ENCODE measurements at regions not wholly inside any gene's neighbourhood (a gene's known extent, or its start where the extent isn't known, plus 50 kb on each side); places are given as distances from the start of the nearest gene placed in this dataset.
"Not testable (repeated sequence)": the region's sequence is repeated elsewhere in the genome, so short reads cannot be mapped to it uniquely, and the experiment has no call there.

DNA sequence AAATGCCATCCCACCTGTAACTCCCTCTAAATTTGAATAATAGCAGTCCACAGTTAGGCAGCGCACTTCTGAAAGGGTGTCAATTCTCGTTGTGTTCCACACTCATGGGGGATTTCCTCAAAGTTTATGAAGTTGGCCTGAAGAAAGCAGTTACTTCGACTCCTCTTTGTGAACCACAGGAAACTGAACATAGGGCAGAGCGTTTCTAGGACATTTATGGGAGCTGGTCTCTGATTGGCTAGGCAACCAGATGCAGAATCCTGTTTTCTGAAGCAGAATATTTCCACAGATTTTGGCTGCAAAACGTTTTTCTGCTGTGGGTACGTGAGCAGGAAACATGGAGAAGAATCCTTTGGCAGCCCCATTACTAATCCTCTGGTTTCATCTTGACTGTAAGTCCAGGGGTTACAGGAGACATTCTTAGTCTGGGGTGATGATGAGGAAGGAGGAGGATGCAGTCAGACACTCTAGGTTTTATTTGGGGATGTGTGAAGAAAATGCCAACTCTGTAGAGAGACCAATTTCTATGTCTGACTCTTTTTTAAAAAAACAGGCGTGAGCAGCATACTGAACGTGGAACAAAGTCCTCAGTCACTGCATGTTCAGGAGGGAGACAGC lies 431.5 kb upstream of the OR4E1 start:
- no peak for DNase-seq (ENCODE audit: low spot score)

DNA sequence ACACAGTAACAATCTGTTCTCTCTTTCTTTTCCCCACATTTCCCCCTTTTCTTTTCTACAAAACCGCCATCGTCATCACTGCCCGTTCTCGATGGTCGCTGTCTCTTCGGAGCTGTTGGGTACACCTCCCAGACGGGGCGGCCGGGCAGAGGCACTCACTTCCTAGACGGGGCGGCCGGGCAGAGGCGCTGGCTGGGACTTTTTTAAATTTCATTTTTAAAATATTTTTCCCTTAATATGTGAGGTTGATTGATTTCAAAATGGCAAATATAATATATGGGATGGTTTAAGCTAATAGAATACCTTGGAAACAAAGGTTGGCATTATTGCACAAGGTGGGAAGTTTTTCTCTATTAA lies 427.1 kb upstream of the OR4E1 start:
- not testable (repeated sequence) for DNase-seq (ENCODE audit: low spot score)

DNA sequence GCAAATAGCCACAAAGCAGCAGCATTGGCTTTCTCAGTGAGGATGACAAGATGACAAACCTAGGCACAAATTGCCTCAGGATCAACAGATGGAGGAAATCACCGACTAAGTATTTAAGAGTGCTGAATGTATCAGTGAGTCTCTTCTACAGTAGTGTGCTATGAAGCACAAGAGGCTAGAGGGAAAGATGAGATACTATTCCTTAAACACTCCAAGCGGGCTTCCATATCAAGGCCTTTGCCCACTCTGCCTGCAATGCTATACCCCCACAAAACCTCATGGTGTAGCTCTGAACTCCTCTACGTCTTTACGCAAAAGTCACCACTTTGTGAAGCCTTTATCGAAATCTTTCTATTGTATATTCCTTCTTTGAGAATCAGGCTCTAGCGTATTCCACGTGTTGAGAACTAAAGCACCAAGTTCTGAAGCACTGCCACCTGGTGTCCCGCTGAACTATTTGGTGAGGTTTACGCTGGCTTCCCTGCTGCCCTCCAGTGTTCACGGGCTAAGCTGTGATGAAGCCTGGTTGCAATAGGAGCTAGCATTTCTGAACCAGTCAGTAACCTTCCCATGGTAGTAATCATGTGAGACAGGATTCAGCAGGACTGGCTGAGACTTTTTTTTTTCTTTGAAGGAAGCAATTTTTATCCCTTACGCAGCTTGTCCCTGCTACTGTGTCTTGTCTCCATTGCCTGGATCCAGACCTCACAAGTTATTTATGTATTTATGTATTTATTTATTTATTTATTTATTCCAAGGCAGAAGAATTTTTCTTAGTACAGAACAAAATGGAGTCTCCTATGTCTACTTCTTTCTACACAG lies 426.5 kb upstream of the OR4E1 start:
- DNase-seq (ENCODE audit: low spot score): peak; percentile 86

DNA sequence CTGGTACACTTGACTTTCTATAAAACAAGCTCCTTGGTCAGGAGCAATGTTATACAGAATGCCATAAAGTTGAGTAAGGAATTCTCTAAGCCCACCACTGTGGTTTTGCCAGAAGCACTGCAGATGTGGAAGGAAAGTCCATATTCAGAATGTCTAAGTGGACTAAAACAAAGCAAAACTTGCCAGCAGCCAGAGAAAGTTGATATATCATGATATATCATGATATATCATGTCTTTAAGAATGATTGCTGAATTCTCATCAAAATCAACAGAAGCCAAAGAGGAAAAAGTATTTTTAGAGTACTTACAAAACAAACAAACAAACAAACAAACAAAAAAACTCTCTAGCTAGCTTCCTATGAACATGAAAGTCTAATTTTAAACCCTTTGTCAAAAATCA lies 424.8 kb upstream of the OR4E1 start:
- no peak for DNase-seq (ENCODE audit: low spot score)

DNA sequence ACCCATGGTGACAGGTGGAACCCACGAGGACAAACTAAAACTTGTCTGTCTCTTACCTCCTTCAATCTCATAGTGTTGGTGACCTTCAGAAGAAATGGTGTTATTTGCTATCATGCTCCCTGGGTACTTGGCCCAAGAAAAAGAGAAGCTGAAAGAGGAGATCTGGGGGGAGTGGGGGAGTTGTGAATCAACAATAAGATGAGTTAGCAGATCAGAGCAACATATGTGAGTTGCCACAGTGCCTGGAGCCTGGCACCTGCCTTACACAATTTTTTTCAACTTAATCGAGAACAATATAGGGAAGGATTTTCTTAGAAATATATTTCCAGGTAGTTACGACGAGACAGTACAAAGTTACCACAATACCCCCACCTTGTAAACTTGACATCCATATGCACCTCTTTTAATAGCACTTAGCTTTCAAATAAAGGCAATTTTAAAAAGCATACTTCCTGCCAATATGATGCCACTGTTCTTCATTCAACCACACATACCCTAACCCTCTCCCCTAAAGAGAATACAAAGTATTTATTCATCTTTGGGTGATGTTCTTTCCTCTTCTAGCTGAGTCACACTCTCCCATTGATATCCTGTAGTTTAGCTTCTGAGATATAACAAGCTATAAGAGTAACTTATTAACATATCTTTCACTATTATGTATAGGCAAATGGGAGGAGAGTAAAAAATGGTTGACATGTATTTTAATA lies 424.1 kb upstream of the OR4E1 start:
- no peak for DNase-seq (ENCODE audit: low spot score)

DNA sequence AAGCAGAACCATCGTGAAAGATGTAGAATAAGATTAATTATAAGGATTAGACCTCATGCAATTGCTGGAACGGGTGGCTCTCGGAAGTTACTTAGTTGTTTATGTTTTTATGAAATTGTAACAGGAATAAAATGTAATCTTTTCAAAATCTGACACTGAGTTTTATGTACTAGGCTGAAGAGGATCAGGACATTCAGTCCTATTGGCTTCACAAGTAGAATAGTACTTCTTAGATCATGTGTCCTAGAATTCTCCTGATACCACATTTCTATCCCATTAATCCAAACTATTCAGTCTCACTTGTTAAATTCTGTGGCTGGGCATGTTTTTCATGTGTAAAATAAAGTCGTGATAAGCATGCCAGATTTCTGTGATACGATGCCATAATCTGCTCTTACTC lies 423.5 kb upstream of the OR4E1 start:
- DNase-seq (ENCODE audit: low spot score): no peak

DNA sequence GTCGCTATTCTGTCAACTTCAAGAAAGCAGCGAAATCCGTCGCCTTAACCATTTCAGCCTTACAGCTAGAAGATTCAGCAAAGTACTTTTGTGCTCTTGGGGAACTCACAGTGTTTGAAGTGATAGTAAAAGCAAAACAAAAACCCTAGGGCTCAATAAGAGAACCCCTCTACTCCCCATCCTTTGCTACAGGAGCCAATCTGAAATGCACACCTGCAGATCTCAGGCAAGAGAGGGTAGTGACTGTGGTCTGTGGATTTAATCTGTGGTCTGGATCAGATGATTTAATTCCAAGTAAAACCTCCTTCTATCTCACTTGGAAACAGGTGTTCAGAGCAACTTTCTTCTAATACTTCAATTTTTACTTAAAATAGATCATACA lies 422.9 kb upstream of the OR4E1 start:
- no peak for DNase-seq (ENCODE audit: low spot score)

DNA sequence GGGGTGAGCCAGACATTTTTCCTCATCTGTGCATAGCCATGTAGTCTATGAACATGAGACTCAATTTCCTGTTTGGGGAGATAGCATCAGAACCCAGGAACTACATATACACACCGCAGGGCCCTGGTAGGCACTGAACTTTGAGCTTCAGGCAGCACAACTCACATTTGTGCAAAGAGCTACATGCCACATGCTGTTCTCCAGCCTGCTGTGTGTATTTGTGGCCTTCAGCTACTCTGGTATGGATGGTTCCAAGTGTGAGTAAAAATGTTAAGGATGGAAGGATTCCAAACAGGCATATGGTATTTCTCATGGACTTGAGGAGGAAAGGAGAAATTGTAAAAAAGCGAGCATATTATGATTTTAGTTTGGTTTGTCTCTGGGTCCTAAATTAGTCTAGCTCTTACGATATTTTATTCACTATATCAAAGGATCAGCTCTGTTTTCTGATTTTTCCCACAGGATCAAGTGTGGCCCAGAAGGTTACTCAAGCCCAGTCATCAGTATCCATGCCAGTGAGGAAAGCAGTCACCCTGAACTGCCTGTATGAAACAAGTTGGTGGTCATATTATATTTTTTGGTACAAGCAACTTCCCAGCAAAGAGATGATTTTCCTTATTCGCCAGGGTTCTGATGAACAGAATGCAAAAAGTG lies 422.4 kb upstream of the OR4E1 start:
- DNase-seq (ENCODE audit: low spot score): no peak

DNA sequence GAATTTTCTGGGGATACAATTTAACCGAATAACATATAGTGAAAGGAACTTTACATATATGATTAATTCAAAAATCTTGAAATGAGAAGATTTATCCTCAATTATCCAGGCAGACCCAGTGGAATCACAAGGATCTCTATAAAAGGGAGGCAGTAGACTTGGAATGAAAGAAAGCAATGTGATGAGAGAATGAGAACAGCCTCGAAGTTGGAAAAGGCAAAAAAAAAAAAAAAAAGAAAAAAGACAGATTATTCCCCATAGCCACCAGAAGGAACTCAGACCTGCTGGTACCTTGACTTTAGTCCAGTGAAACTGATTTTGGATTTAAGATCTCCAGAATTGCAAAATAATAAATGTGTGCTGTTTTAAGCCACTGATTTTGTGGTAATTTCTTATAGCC lies 416.3 kb upstream of the OR4E1 start:
- no peak for DNase-seq (ENCODE audit: low spot score)

DNA sequence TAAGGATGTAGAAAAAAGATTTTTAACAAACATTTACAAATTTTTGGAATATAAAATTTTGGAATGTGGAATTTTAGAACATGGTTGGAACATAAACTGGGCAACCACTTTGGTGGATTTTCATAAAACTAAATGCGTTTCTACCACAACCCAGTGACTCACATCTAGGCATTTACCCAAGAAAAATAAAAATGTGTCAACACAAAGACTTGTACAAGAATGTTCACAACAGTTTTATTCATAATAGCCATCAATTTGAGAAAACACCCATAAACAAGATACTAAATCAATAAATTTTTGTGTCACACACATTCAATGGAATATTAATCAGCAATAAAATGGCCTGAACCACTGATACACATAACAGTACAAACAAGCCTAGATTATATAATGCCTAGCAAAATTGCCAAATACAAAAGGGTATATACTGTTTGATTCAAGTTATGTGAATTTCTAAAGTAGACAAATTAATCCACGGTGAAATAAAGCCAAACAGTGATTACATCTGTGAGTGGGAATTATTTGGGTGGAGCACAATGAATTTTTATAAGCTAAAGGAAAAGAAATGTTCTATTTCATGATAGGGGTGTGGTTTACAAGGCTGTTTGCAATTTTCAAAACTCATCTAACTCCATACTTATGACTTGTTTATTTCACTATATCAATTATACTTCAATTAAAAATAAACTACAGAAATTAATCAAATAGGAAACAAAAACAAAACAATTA lies 415.2 kb upstream of the OR4E1 start:
- peak; percentile 34 for DNase-seq (ENCODE audit: low spot score)

DNA sequence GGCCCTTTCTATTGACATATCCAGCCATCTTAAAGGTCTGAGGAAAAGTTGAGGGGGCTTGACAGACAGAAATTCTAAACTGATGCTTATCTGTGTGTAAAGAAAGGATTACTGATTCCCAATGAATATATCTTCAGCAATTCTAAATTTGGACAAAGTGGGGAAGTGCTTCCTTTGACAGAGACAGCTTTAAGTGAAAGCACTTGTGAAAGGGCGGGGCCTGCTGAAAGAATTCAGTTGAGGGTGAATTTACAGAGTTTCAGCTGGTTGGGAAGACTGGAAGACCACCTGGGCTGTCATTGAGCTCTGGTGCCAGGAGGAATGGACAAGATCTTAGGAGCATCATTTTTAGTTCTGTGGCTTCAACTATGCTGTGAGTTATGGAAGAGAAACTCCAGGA lies 412.5 kb upstream of the OR4E1 start:
- DNase-seq (ENCODE audit: low spot score): no peak

DNA sequence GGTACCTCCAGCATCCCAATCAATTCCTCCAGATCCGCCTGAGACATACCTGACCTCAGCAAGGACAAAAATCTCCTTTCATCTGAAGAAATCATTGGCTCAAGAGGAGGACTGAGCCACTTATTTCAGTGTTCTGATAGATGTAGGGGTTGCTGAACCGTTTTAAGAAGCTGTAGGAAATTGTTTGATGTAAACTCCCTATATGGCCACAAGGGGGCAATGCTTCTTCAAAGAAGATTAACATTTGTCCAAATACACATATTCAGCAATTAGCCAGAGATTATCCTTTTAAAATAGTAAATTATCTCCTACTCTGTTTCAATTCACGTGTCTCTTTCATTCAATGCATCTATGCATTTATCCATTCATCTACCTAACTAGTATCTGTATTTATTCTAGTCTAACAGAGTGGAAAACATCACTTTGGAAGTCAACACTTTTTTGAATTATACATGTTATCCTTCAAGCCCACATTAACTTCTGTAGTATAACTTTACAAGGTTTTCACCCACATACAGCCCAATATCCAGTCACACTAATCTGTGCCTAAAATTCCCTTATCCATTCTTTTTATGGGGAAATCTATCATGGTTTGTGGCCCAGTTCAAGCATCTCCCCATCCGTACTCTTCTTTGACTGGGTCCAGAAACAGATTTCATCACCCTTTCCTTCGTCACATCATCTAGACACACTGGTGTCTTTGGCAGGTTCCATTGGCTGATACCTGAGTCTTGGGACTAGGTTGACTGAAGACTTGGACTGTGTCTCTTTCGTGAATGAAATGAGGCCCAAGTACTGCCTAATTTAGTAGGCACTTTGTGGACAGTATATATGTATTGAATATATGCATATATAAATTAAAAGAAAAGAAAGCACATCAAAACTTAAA lies 411.0 kb upstream of the OR4E1 start:
- peak; percentile 33 for DNase-seq (ENCODE audit: low spot score)

DNA sequence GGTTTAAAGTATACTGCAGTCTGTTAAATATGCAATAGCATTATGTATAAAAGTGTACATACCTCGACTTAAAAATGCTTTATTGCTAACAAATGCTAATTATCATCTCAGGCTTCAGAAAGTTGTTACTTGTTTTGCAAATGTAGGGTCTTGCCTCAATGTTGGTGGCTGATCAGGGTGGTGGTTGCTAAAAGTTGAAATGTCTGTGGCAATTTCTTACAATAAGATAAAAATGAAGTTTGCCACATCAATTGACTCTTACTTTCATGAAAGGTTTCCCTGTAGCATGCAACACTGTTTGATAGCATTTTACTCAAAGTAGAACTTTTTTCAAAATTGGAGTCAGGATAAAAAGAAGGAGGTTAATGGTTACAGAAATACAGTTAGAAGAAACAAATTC lies 407.7 kb upstream of the OR4E1 start:
- no peak for DNase-seq (ENCODE audit: low spot score)

DNA sequence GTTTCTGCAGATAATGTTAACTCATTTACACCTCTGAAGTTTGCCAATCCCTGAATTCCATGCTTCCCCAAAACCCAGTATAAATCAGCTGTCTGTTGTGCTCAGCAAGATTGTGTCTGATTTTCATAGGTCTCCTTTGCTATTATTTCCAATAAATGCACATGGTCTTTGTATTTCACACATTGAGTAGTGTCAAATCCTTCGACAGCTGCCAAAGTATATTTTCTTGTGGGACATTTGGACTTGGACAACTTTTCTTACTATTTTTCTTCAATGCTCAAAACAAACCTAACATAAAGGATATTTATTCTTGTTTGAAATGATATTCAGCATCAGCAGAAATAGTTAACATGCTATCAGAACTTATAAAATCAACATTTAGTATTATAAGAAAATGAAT lies 406.1 kb upstream of the OR4E1 start:
- DNase-seq (ENCODE audit: low spot score): no peak

DNA sequence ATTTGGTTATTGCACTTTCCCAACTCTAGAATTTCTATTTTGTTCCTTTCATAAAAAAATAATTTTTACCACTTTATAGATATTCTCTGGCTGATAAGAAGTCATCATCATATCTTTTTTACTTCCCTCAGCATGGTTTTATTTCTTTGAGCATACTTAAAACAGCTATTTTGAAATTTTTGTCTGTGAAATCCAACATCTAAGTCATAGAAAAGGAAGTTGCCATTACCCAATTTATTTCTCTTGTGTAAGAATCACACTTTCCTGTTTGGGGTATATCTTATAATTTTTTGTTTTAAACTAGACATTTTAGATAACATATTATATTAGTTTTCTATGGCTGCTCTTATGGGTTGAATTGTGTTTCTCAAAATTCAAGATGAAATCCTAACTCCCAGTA lies 400.2 kb upstream of the OR4E1 start:
- DNase-seq (ENCODE audit: low spot score): no peak

DNA sequence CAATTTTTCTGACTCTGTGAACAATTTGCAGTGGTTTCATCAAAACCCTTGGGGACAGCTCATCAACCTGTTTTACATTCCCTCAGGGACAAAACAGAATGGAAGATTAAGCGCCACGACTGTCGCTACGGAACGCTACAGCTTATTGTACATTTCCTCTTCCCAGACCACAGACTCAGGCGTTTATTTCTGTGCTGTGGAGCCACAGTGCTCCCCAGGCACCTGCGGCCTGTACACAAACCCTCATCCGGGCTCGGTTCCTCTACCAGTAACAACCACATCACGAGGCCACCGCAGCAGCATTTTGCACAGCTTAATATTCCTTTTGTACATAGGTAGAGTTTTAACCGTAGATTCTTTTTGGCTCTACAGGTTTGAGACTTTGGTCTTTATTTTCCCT lies 397.4 kb upstream of the OR4E1 start:
- DNase-seq (ENCODE audit: low spot score): no peak

DNA sequence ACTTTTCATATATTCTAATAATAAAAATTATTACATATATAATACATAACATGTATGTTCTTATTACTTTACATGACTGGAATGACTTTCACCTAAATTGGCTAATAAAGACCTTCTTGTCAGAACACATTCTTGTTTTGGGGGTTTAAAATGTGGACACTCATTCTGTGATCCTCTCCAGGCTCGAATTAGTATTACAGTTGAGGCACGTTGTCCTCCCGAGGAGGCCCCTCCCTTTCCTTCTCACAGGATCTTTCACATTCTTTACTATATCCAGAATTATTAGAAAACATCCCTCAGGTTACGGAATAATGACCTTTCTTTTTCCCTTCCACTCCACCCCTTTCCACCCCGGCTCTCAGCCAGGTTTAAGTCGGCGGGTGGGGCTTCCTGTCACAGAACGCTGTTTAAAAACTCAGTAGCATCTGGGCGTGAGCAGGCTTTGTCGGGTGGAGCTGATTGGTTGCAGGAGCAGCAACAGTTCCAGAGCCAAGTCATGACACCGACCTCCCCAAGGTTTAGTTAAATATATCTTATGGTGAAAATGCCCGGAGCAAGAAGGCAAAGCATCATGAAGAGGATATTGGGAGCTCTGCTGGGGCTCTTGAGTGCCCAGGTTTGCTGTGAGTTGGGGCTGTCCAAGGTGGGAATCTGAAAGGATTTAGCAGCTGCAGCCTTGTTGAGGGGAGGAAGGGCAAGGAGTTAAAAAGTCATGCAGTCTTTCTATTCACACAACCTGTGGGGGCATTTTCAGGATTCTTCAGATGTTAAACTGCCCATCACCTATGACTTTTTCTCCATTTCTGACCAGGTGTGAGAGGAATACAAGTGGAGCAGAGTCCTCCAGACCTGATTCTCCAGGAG lies 396.7 kb upstream of the OR4E1 start:
- peak; percentile 35 for DNase-seq (ENCODE audit: low spot score)

DNA sequence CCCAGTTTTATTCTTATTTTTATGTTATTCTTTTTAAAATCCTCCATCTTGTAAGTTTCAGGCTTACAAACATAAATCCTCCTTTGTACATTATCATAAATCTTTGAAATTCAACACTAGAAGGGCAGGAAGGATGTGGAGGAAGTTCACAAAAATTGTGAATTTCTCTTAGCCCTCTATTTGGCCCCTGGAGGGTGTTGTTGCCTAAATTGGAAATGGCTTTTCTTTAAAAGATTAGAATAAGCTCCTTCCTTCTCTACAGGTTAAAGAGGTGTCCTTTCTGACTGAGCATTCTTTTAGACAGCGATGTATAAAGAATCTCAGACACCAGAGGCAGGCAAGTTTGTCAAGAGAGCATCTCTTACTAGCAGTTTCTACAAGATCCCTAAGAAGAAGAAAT lies 391.7 kb upstream of the OR4E1 start:
- no peak for DNase-seq (ENCODE audit: low spot score)

DNA sequence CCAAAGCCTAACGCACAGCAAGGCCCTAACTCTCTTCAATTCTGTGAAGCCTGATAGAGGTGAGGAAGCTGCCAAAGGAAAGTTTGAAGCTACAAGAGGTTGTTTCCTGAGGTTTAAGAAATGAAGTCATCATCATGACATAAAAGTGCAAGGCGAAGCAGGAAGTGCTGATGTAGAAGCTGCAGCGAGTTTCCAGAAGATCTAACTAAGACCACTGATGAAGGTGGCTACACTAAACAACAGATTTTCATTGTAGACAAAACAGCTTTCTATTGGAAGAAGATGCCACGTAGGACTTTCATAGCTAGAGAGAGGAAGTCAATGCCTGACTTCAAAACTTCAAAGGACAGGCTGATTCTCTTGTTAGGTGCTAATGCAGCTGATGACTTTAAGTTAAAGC lies 385.6 kb upstream of the OR4E1 start:
- no peak for DNase-seq (ENCODE audit: low spot score)

DNA sequence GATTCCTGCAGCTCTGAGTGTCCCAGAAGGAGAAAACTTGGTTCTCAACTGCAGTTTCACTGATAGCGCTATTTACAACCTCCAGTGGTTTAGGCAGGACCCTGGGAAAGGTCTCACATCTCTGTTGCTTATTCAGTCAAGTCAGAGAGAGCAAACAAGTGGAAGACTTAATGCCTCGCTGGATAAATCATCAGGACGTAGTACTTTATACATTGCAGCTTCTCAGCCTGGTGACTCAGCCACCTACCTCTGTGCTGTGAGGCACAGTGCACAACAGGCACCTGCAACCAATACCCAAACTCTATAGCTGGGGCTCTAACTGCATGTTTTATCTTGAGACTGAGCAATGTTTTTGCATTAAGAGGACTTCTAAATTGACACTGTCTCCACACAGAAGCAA lies 379.2 kb upstream of the OR4E1 start:
- no peak for DNase-seq (ENCODE audit: low spot score)
